Uterus (tissue), 2 donors: ENCODE measurements at regions not wholly inside any gene's neighbourhood (a gene's known extent, or its start where the extent isn't known, plus 50 kb on each side); places are given as distances from the start of the nearest gene placed in this dataset.

Source experiments
- CTCF ChIP-seq, 4 experiments: fragments of 200-600 bp in 2 of 4; fragments of 450-650 bp in 2 of 4; sonication (generic) in 2 of 4; IDR thresholded peaks; one replicate each; pipeline ENCODE4 v1.5.1; 2016 to 2019; ENCODE audit warnings: antibody characterized with exemption in 4 of 4, mild to moderate bottlenecking in 2 of 4, moderate library complexity in 1 of 4
- POLR2A ChIP-seq, 2 donors: fragments of 450-650 bp; IDR thresholded peaks; one replicate each; pipeline ENCODE4 v1.6.1; 2016; ENCODE audit warnings: antibody characterized with exemption in 2 of 2, mild to moderate bottlenecking in 1 of 2, moderate library complexity in 1 of 2

GRCh38 chr4:33881176-33881575 is 2363.1 kb downstream of the ARAP2 start:
- TF ChIP-seq CTCF (IDR thresholded peaks at IDR 0.05) (no peak), POLR2A (IDR thresholded peaks at IDR 0.05) (no peak)
